ENCODE measurements at regions not wholly inside any gene's neighbourhood (a gene's known extent, or its start where the extent isn't known, plus 50 kb on each side); places are given as distances from the start of the nearest gene placed in this dataset.
"Not testable (repeated sequence)": the region's sequence is repeated elsewhere in the genome, so short reads cannot be mapped to it uniquely, and the experiment has no call there.

GRCh38 chr6:16912756-16913155, 151.5 kb upstream of the ATXN1 start:
- no peak for DNase-seq (ENCODE audit: low read depth in 4 of 4, low spot score in 2 of 4)

GRCh38 chr6:16911088-16911487, 149.8 kb upstream of the ATXN1 start:
- no peak for DNase-seq (ENCODE audit: low read depth in 4 of 4, low spot score in 2 of 4)

- no peak for DNase-seq (ENCODE audit: low read depth in 4 of 4, low spot score in 2 of 4)
Observed at GRCh38 chr6:16909658-16910360, 148.5 kb upstream of the ATXN1 start.

- DNase-seq (ENCODE audit: low read depth in 4 of 4, low spot score in 2 of 4): no peak
Observed at GRCh38 chr6:16907991-16908390, 146.7 kb upstream of the ATXN1 start.

GRCh38 chr6:16904957-16905356, 143.7 kb upstream of the ATXN1 start:
- DNase-seq (ENCODE audit: low read depth in 4 of 4, low spot score in 2 of 4): no peak

- DNase-seq (ENCODE audit: low read depth in 4 of 4, low spot score in 2 of 4): no peak
Observed at GRCh38 chr6:16903470-16903869, 142.2 kb upstream of the ATXN1 start.

- DNase-seq (ENCODE audit: low read depth in 4 of 4, low spot score in 2 of 4): no peak
Observed at GRCh38 chr6:16902502-16902901, 141.2 kb upstream of the ATXN1 start.

GRCh38 chr6:16901782-16902181, 140.5 kb upstream of the ATXN1 start:
- no peak for DNase-seq (ENCODE audit: low read depth in 4 of 4, low spot score in 2 of 4)

GRCh38 chr6:16901306-16901705, 140.0 kb upstream of the ATXN1 start:
- DNase-seq (ENCODE audit: low read depth in 4 of 4, low spot score in 2 of 4): no peak

GRCh38 chr6:16898640-16899396, 137.6 kb upstream of the ATXN1 start:
- no peak for DNase-seq (ENCODE audit: low read depth in 4 of 4, low spot score in 2 of 4)

- DNase-seq (ENCODE audit: low read depth in 4 of 4, low spot score in 2 of 4): no peak
Observed at GRCh38 chr6:16897669-16898068, 136.4 kb upstream of the ATXN1 start.

GRCh38 chr6:16894301-16894700, 133.0 kb upstream of the ATXN1 start:
- no peak for DNase-seq (ENCODE audit: low read depth in 4 of 4, low spot score in 2 of 4)

GRCh38 chr6:16891110-16891509, 129.8 kb upstream of the ATXN1 start:
- DNase-seq (ENCODE audit: low read depth in 4 of 4, low spot score in 2 of 4): not testable (repeated sequence)

- no peak for DNase-seq (ENCODE audit: low read depth in 4 of 4, low spot score in 2 of 4)
Observed at GRCh38 chr6:16885411-16886160, 124.3 kb upstream of the ATXN1 start.

GRCh38 chr6:16884526-16884925, 123.3 kb upstream of the ATXN1 start:
- DNase-seq (ENCODE audit: low read depth in 4 of 4, low spot score in 2 of 4): no peak

- no peak for DNase-seq (ENCODE audit: low read depth in 4 of 4, low spot score in 2 of 4)
Observed at GRCh38 chr6:16883414-16883813, 122.2 kb upstream of the ATXN1 start.

- no peak for DNase-seq (ENCODE audit: low read depth in 4 of 4, low spot score in 2 of 4)
Observed at GRCh38 chr6:16882230-16882629, 121.0 kb upstream of the ATXN1 start.

- DNase-seq (ENCODE audit: low read depth in 4 of 4, low spot score in 2 of 4): not testable (repeated sequence)
Observed at GRCh38 chr6:16876852-16877251, 115.6 kb upstream of the ATXN1 start.

- no peak for DNase-seq (ENCODE audit: low read depth in 4 of 4, low spot score in 2 of 4)
Observed at GRCh38 chr6:16876201-16876600, 114.9 kb upstream of the ATXN1 start.

GRCh38 chr6:16873698-16874097, 112.4 kb upstream of the ATXN1 start:
- no peak for DNase-seq (ENCODE audit: low read depth in 4 of 4, low spot score in 2 of 4)

GRCh38 chr6:16872543-16873235, 111.4 kb upstream of the ATXN1 start:
- no peak for DNase-seq (ENCODE audit: low read depth in 4 of 4, low spot score in 2 of 4)
